A549 (cell line): ENCODE measurements at regions not wholly inside any gene's neighbourhood (a gene's known extent, or its start where the extent isn't known, plus 50 kb on each side); places are given as distances from the start of the nearest gene placed in this dataset.

Experiments
- BHLHE40 ChIP-seq: IDR thresholded peaks from 2 replicates; pipeline ENCODE4 v1.6.1; 2012; ENCODE audit warnings: low read depth, low read length, inconsistent platforms
- CEBPB ChIP-seq, 2 experiments: fragments of >200 bp in 1 of 2; sonication (Bioruptor Twin) in 1 of 2; formaldehyde crosslinking in 1 of 2; IDR thresholded peaks; 2 replicates each; pipeline ENCODE4 v1.6.1; 2012 to 2016
- CTCF ChIP-seq: fragments of >200 bp; sonication (Bioruptor Twin); formaldehyde crosslinking; IDR thresholded peaks from 3 replicates; pipeline ENCODE4 v1.5.1; 2016
- E2F6 ChIP-seq: IDR thresholded peaks from 2 replicates; pipeline ENCODE4 v1.6.1; 2012; ENCODE audit warnings: low read depth, borderline replicate concordance
- EP300 ChIP-seq, 2 experiments: fragments of >200 bp; sonication (Bioruptor Twin); formaldehyde crosslinking; IDR thresholded peaks; 2 replicates in 1 of 2; 3 replicates in 1 of 2; pipeline ENCODE4 v1.6.1; 2016 to 2017
- HMGXB4 ChIP-seq: fragments of 250-450 bp; sonication (Bioruptor Pico); IDR thresholded peaks from 2 replicates; pipeline ENCODE4 v1.5.0; 2021; ENCODE audit warnings: mild to moderate bottlenecking, moderate library complexity, borderline replicate concordance
- JUN ChIP-seq, 2 experiments: fragments of >200 bp; sonication (Bioruptor Twin); formaldehyde crosslinking; IDR thresholded peaks; 2 replicates in 1 of 2; 3 replicates in 1 of 2; pipeline ENCODE4 v1.6.1; 2016 to 2017
- POLR2A ChIP-seq: IDR thresholded peaks from 2 replicates; pipeline ENCODE4 v1.6.1; 2012; ENCODE audit warnings: mild to moderate bottlenecking, low read length
- RCOR1 ChIP-seq: fragments of 150-350 bp; IDR thresholded peaks from 2 replicates; pipeline ENCODE4 v1.6.1; 2014; ENCODE audit warnings: antibody characterized with exemption, low read length, low read depth
- REST ChIP-seq: fragments of 200-600 bp; sonication (generic); IDR thresholded peaks from 2 replicates; pipeline ENCODE4 v1.6.1; 2016; ENCODE audit warnings: antibody characterized with exemption, mild to moderate bottlenecking, moderate library complexity

- TF ChIP-seq JUN (IDR thresholded peaks at IDR 0.05) = no peak
- no peak for TF ChIP-seq CTCF
- no peak for TF ChIP-seq EP300 (IDR thresholded peaks at IDR 0.05)
- no peak for TF ChIP-seq REST
- TF ChIP-seq CEBPB (IDR thresholded peaks at IDR 0.05) = no peak
- TF ChIP-seq HMGXB4 = no peak
- no peak for TF ChIP-seq POLR2A
- TF ChIP-seq E2F6 = no peak
- TF ChIP-seq BHLHE40 = no peak
- no peak for TF ChIP-seq RCOR1
These were observed 145.2 kb upstream of the GDF10 start for GRCh38 chr10:47154762-47155161.
